ENCODE measurements at regions not wholly inside any gene's neighbourhood (a gene's known extent, or its start where the extent isn't known, plus 50 kb on each side); places are given as distances from the start of the nearest gene placed in this dataset.

GRCh38 chrX:113048896-113049295, 208.3 kb upstream of the AMOT start:
- ATAC-seq (no peak), DNase-seq (ENCODE audit: low spot score) (no peak)
- intact Hi-C loops (cut with DNase I) = no loop called here

DNA sequence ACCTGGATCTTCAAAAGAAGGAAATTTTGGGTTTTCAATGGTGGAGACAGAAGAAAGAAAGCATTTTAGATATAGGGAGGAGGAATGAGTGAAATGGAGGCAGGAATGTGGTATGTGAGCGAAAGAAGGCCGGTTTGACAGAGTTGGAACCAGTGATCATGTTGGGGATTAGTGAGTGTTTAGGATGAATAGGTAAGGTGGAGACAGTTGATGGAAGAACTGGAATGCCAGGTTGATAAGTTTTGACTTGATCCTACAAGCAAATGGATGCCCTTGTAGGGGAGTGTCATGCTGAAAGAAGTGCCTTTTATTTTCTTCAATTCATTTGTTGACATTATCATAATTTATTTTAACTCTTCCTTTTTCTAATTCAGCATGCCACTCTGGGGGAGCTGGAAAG, 207.8 kb upstream of the AMOT start:
- ATAC-seq (no peak), DNase-seq (ENCODE audit: low spot score) (no peak)
- intact Hi-C loops (cut with DNase I) = no loop called here

DNA sequence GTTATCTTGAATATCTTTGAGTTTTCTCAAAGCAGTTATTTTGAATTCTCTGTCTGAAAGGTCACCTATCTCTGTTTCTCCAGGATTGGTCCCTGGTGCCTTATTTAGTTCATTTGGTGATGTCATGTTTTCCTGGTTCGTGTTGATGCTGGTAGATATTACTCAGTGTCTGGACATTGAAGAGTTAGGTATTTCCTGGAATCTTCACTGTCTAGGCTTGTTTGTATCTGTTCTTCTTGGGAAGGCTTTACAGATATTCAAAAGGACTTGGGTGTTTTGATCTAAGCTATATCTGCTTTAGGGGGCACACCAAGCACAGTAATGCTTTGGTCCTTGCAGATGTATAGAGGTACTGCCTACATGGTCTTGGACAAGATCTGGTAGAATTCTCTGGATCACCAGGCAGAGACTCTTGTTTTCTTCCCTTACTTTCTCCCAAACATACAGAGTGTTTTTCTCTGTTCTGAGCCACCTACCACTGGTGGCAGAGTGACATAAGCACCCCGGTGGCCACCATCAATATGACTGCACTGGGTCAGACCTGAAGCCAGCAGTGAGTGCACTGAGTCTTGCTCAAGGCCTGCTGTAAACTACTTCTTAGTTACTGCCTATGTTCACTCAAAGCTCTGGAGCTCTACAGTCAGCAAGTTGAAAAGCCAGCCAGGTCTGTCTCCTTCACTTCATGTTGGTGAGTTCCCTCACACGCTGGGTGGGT, 193.5 kb upstream of the AMOT start:
- ATAC-seq (no peak), DNase-seq (ENCODE audit: low spot score) (no peak)
- intact Hi-C loops (cut with DNase I) = no loop called here

GRCh38 chrX:113019958-113020357, 179.3 kb upstream of the AMOT start:
- ATAC-seq = no peak
- no peak for DNase-seq (ENCODE audit: low spot score)
- intact Hi-C loops (cut with DNase I) = no loop called here

DNA sequence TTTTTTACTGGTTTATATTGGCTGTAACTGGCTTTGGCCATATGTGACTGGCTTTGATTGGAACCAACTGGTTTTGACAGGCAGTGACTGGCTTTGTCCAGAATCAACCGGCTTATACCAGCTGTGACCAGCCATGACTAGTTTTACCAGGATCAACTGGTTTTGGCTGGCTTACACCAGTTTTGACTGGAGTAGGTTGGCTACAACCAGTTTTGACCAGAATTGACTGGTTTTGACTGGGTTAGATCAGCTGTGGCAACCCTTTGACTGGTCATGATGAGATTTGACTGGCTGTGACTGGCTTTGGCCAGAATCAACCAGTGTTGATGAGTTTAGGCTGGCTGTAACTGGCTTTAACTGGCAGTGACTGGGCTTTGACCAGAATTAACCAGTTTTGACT, 169.2 kb upstream of the AMOT start:
- DNase-seq (ENCODE audit: low spot score) = no peak
- no peak for ATAC-seq
- intact Hi-C loops (cut with DNase I) = no loop called here

DNA sequence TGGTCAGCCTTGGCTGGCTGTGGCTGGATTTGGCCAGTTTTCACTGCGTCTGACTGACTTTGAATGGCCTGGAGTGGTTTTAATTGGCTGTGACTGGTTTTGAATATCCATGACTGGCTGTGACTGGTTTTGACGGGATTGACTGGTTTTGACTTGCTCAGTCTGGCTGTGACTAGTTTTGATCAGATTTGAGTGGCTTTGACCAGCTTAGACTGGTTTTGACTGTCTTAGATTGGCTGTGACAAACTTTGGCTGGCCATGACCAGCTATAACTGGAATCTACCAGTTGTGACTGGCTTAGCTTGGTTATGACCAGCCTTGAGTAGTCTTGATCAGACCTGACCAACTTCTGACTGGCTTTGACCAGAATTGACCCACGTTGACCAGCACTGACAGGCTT, 168.4 kb upstream of the AMOT start:
- intact Hi-C loops (cut with DNase I) = no loop called here
- DNase-seq (ENCODE audit: low spot score) = no peak
- ATAC-seq = no peak

GRCh38 chrX:113001836-113002235, 161.2 kb upstream of the AMOT start:
- ATAC-seq (no peak), DNase-seq (ENCODE audit: low spot score) (no peak)
- intact Hi-C loops (cut with DNase I) = no loop called here

DNA sequence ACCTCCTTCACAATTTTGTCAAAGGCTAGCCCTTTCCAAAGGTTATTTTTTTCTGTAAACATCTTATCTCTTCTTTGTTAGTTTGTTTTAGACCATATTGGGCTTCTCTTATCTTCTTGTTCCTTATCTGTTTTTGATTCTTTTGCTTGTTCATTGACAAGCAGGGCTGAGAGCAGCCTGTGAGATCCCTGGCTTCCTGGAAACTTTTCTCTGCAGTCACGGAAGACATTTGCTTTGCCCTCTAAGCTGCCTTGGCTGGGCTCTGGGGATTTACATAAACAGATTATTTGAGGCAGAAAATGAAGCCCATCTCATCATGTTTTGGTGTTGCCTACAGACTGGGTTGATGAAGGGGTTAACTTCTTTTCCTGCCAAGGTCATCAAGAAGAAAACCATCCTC, 157.4 kb upstream of the AMOT start:
- intact Hi-C loops (cut with DNase I) = no loop called here
- DNase-seq (ENCODE audit: low spot score) (no peak), ATAC-seq (no peak)

DNA sequence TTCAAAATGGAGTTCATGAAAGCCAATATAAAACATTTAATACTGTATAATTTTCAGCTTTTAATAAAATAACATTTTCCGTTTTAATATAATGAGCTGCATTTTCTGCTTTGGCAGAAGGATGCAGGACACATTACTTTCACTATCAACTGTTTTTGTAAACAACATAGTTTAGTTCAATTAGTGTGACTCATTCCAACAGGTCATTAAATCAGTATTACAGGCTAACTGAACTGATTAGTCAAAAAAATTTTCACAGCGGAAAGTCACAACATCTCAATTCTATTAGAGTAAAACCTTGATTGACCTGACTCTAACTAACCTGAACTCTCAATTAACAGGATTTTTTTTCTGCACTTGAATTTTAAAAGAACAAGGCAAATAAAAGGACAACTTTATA, 151.2 kb upstream of the AMOT start:
- ATAC-seq (no peak), DNase-seq (ENCODE audit: low spot score) (no peak)
- intact Hi-C loops (cut with DNase I) = no loop called here

- DNase-seq (ENCODE audit: low spot score) (no peak), ATAC-seq (no peak)
- intact Hi-C loops (cut with DNase I) = no loop called here
Observed at GRCh38 chrX:112979879-112980278, 139.2 kb upstream of the AMOT start.

- intact Hi-C loops (cut with DNase I) = no loop called here
- peak; percentile 49 for ATAC-seq
- DNase-seq (ENCODE audit: low spot score) = no peak
Observed at GRCh38 chrX:112968351-112969133, 127.9 kb upstream of the AMOT start.

- ATAC-seq = no peak
- intact Hi-C loops (cut with DNase I) = no loop called here
Observed at GRCh38 chrX:112967903-112968302, 127.3 kb upstream of the AMOT start.

DNA sequence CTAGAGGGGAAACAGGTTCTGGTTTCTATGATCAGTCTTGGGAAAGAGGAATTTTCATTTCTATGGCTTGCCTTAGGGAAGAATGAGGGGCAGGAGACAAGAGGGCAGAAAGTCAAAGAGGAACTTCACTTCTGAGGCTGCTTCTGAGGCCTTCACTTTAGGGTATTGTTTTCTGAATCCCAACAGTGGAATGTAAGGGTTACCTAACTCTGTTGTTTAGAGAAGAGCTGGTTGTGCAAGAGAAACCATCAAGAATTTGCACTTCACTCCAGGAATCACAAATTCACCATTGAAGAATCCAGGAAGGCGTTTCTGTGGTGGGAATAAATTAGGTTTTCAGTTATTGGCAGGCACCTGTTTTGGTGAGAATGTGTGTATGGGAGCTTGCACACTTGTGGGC, 126.7 kb upstream of the AMOT start:
- DNase-seq (ENCODE audit: low spot score) (no peak), ATAC-seq (peak; percentile 59)
- intact Hi-C loops (cut with DNase I) = no loop called here

More at GRCh38 chrX:112967903-112968302, 127.3 kb upstream of the AMOT start:
- no peak for DNase-seq (ENCODE audit: low spot score)

- intact Hi-C loops (cut with DNase I) = no loop called here
- no peak for ATAC-seq
- DNase-seq (ENCODE audit: low spot score) = no peak
Observed at GRCh38 chrX:112961981-112962380, 121.3 kb upstream of the AMOT start.

GRCh38 chrX:112947981-112948615, 107.5 kb upstream of the AMOT start:
- ATAC-seq (no peak), DNase-seq (ENCODE audit: low spot score) (no peak)
- intact Hi-C loops (cut with DNase I) = no loop called here

DNA sequence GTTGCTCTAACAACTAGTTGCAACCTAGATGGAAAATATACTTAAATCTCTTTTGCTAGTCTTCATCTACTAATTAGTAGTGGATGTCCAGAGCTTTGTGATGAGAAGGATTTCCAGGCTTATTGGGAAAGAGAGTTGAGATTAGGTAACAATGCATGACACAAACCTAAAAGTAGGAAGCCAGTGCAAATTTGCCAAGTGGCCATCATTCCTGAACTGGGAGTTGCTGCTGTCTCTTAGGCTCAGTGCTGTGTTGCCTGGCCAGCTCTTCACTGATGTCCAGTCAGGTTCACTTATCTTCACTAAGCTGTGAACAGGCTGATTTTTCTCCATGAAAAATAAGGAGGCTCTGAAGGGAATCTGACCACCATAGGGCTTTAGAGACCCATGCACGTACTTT, 105.6 kb upstream of the AMOT start:
- DNase-seq (ENCODE audit: low spot score) (no peak), ATAC-seq (no peak)
- intact Hi-C loops (cut with DNase I) = no loop called here

- no peak for DNase-seq (ENCODE audit: low spot score)
- no peak for ATAC-seq
- intact Hi-C loops (cut with DNase I) = no loop called here
Observed at GRCh38 chrX:112945826-112946225, 105.2 kb upstream of the AMOT start.

GRCh38 chrX:112941209-112941837, 100.7 kb upstream of the AMOT start:
- DNase-seq (ENCODE audit: low spot score) (no peak), ATAC-seq (no peak)
- intact Hi-C loops (cut with DNase I) = no loop called here

GRCh38 chrX:112935029-112935428, 94.4 kb upstream of the AMOT start:
- ATAC-seq = no peak
- intact Hi-C loops (cut with DNase I) = no loop called here
- DNase-seq (ENCODE audit: low spot score) = no peak

DNA sequence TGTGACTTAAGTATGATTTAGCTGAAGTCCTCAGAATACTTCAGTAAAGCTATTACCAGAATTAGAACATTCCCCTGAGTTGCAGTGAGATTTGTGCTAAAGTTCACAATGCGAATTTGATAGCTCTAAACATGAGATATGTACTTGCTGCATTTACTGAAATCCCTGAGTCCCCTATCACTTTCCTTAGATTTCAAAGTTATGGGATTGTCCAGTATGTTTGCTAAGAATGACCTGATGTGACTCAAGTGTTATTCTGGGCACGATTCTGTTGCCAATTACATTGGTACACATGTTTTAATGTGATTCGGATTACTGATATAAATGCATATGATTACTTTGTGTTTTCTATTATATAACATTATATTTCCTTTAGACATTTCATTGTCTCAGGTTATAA, 91.3 kb upstream of the AMOT start:
- ATAC-seq = no peak
- intact Hi-C loops (cut with DNase I) = no loop called here
- no peak for DNase-seq (ENCODE audit: low spot score)

Data from sciatic nerve (tissue), 2 donors.